Choroid plexus epithelial cell (primary cell): ENCODE measurements at regions not wholly inside any gene's neighbourhood (a gene's known extent, or its start where the extent isn't known, plus 50 kb on each side); places are given as distances from the start of the nearest gene placed in this dataset.

ENCODE experiments used
- DNase-seq: peaks from one replicate; pipeline ENCODE4 v3.0.0-alpha.2; 2010; ENCODE audit warnings: low read depth
- H3K4me3 ChIP-seq: 2 replicates; pipeline ENCODE4 v1.5.1; 2011; ENCODE audit warnings: low read depth, mild to moderate bottlenecking, control low read depth, low read length, moderate library complexity
- CTCF ChIP-seq: conservative IDR thresholded peaks from 2 replicates; pipeline ENCODE4 v1.5.1; 2011; ENCODE audit warnings: low read depth, mild to moderate bottlenecking, control low read depth, inconsistent platforms, low read length, moderate library complexity

GRCh38 chr7:68321776-68322496, 1276.3 kb upstream of the AUTS2 start:
- DNase-seq, result no peak
- no peak for TF ChIP-seq CTCF
- no peak overlapping the region for H3K4me3 ChIP-seq

- no peak for DNase-seq
- no peak overlapping the region for H3K4me3 ChIP-seq
- TF ChIP-seq CTCF, result no peak
Observed at GRCh38 chr7:68324621-68325020, 1273.7 kb upstream of the AUTS2 start.

- no peak overlapping the region for H3K4me3 ChIP-seq
- no peak for TF ChIP-seq CTCF
- no peak for DNase-seq
Observed at GRCh38 chr7:68334216-68334615, 1264.1 kb upstream of the AUTS2 start.

- no peak overlapping the region for H3K4me3 ChIP-seq
- DNase-seq, result no peak
- TF ChIP-seq CTCF, result no peak
Observed at GRCh38 chr7:68334636-68335272, 1263.5 kb upstream of the AUTS2 start.

GRCh38 chr7:68336594-68336993, 1261.7 kb upstream of the AUTS2 start:
- H3K4me3 ChIP-seq, result no peak overlapping the region
- no peak for TF ChIP-seq CTCF
- DNase-seq, result no peak

GRCh38 chr7:68348401-68348800, 1249.9 kb upstream of the AUTS2 start:
- no peak for TF ChIP-seq CTCF
- no peak overlapping the region for H3K4me3 ChIP-seq
- no peak for DNase-seq
